Erythroblast (primary cell): ENCODE measurements at regions not wholly inside any gene's neighbourhood (a gene's known extent, or its start where the extent isn't known, plus 50 kb on each side); places are given as distances from the start of the nearest gene placed in this dataset.

ENCODE experiments used
- GATA1 ChIP-seq: IDR thresholded peaks from 2 replicates; pipeline ENCODE4 v1.6.1; 2011; ENCODE audit warnings: low read depth, mild to moderate bottlenecking, control low read depth, low read length, moderate library complexity
- POLR2A ChIP-seq: IDR thresholded peaks from 2 replicates; pipeline ENCODE4 v1.6.1; 2011; ENCODE audit warnings: mild to moderate bottlenecking, low read length

DNA sequence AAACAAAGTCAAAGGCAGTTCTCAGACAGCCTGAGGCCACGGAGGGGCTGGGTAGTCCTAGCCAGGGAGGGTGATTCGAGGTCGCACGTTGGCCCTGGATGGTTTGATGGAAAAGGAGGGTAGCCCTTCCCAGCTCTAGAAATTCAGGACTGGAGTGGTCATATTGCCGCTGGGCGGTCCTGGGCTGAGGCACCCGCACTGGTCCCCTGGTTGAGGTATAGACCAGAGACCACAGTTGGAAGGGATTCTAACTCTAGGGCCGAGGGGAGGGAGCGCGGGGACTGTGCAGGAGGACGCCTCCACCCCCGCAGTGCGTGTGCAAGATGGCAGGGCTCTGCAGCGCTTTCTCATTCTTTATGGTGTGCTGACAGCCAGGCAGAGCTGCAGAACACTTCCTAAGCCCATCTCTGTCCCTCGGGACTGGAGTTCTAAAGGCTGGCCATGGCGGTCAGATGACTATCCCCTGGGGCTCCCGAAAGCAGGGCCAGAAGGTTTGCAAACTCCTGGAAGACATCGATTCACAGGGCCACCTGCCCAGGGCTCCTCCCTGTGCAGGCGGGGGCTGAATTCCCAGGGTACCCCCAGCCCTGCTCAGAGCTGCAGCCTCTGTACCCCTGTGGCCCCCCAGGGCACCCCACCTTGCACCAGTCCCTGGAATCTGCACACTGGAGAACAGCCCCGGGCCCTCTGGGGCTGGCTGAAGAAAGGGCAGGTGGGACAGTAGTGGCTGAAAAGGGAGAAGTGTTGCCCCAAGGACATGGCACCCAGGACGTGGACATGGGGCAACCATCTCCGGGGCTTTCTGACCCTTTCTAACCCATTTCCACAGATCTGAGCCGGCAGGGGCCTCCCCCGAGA lies 51.0 kb upstream of the ELN start:
- TF ChIP-seq POLR2A (no peak), GATA1 (no peak)
